ENCODE measurements at regions not wholly inside any gene's neighbourhood (a gene's known extent, or its start where the extent isn't known, plus 50 kb on each side); places are given as distances from the start of the nearest gene placed in this dataset.

- intact Hi-C loops (cut with DNase I), result no loop called here
- Histone ChIP-seq H3K4me1 (peaks cover 0 to 45% (median 17%) of the 10 kb centered on the region in 9 donors), H3K36me3 (peaks cover 0 to 13% (median 0%) of the 10 kb centered on the region in 9 donors), H3K27me3 (no peaks in the 10 kb centered on the region), H3K9me3 (peaks cover 0 to 19% (median 4%) of the 10 kb centered on the region in 11 donors), H3K4me3 (no peak overlapping the region), H3K27ac (no peak overlapping the region)
- ATAC-seq (no peak), DNase-seq (no peak)
- no peak for TF ChIP-seq CTCF (IDR thresholded peaks at IDR 0.05)
Observed at GRCh38 chr13:50101590-50101989, 86.3 kb downstream of the KCNRG start.

DNA sequence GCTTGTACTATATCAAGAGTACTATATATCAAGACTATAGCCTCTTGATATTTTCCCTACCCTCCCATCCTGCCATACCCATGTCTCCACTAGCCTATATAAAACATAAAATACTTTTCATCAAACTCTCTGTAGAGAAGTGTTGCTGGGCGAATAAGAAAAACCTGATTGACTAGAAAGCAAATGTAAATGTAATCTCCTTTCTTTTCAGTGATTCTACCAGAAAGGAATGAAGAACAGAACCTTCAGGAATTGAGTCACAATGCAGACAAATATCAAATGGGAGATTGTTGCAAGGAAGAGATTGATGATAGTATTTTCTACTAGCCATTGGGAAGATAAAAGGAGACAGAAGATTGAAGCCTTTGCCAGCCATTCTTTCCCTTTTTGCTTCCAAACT, 89.2 kb downstream of the KCNRG start:
- Histone ChIP-seq H3K9me3 (peaks cover 0 to under 1% (median 0%) of the 10 kb centered on the region in 11 donors), H3K27ac (no peak overlapping the region), H3K4me3 (no peak overlapping the region), H3K4me1 (peaks cover 3 to 47% (median 17%) of the 10 kb centered on the region in 9 donors), H3K36me3 (peaks cover 0 to 7% (median 0%) of the 10 kb centered on the region in 9 donors), H3K27me3 (no peaks in the 10 kb centered on the region)
- intact Hi-C loops (cut with DNase I), result no loop called here
- no peak for TF ChIP-seq CTCF (IDR thresholded peaks at IDR 0.05)
- DNase-seq (no peak), ATAC-seq (no peak)
- WGBS, 2 donors, result 92 to 97% methylated on average over 1 of the region's 1 CpG

DNA sequence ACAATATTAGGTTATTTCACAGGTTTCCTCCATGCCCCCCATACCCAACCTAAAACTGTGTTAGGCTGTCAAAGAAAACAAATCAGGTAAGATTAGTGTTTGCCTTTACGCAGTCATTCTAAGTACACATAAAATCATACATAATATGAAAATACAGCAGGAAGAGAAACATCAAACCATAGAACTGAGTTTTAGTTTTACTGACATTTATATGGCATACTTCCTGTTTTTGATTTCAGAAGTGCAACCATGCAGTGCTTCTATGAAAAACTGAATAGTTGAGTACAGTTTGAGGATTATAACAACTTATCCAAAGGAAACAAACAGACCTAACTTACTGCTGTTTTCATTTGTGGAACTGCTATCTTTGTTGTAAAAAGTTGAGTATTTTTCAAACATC, 91.3 kb downstream of the KCNRG start:
- no peaks in the 10 kb centered on the region for H3K27me3 ChIP-seq
- intact Hi-C loops (cut with DNase I), result no loop called here
- DNase-seq (no peak), ATAC-seq (no peak)
- no peaks in the 10 kb centered on the region for H3K9me3 ChIP-seq
- no peak for TF ChIP-seq CTCF (IDR thresholded peaks at IDR 0.05)
- peak overlapping the region in 2 of 10 donors; percentile 36 to 64 for H3K27ac ChIP-seq
- 86 to 94% methylated on average over 1 of the region's 1 CpG for WGBS, 2 donors
- H3K4me3 ChIP-seq, result no peak overlapping the region
- peaks cover 0 to 16% (median 0%) of the 10 kb centered on the region in 9 donors for H3K36me3 ChIP-seq
- H3K4me1 ChIP-seq, result peaks cover 3 to 53% (median 22%) of the 10 kb centered on the region in 9 donors

DNA sequence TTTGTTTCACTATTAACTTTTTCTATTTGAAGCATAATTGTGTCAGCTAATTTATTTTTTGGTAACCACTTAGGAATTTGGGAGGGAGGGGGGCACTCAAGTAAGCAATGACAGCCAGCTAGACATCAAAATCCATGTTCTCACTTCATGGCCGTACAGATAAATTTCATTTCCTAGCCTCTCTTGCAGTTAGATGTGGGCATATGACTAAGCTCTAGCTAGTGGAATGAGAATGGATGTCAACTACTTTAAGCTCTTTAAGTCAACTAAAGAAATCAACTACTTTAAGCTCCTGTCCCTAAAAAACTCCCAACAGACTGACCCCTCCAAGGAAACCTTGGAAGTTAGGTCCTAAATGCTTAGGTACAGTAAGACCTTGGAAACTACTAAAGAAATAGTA, 92.0 kb downstream of the KCNRG start:
- 18 to 36% methylated on average over 1 of the region's 1 CpG for WGBS, 2 donors
- H3K4me1 ChIP-seq, result peaks cover 3 to 55% (median 25%) of the 10 kb centered on the region in 9 donors
- H3K27me3 ChIP-seq, result no peaks in the 10 kb centered on the region
- intact Hi-C loops (cut with DNase I), result no loop called here
- DNase-seq, result no peak
- H3K36me3 ChIP-seq, result peaks cover 0 to 16% (median 0%) of the 10 kb centered on the region in 9 donors
- peak in 3 of 8 donors; percentile 35 to 69 (median 37) for ATAC-seq
- H3K9me3 ChIP-seq, result no peaks in the 10 kb centered on the region
- peak overlapping the region in 3 of 10 donors; percentile 18 to 64 (median 36) for H3K27ac ChIP-seq
- TF ChIP-seq CTCF (IDR thresholded peaks at IDR 0.05), result no peak
- no peak overlapping the region for H3K4me3 ChIP-seq
